ENCODE measurements at regions not wholly inside any gene's neighbourhood (a gene's known extent, or its start where the extent isn't known, plus 50 kb on each side); places are given as distances from the start of the nearest gene placed in this dataset.

DNA sequence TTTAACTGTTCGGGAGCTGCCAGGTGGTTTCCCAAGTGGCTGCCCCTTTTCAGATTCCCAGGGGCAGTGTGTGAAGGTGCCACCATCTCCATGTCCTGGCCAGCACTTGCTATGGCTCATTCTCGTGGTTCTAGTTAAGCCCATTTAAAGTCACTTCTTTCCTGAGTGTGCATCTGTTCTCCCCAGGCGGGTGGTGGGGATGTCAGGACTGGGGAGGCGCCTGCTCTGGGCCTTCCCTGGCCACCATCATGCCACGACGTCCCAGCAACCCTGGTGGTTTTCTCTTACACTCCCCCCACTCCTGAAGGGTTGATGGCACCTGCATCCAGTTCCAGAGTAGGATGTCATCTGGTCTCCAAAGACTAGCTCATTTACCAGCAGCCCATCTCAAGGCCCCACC is 56.8 kb upstream of the TAMM41 start:
- intact Hi-C loops (cut with DNase I) = no loop called here

DNA sequence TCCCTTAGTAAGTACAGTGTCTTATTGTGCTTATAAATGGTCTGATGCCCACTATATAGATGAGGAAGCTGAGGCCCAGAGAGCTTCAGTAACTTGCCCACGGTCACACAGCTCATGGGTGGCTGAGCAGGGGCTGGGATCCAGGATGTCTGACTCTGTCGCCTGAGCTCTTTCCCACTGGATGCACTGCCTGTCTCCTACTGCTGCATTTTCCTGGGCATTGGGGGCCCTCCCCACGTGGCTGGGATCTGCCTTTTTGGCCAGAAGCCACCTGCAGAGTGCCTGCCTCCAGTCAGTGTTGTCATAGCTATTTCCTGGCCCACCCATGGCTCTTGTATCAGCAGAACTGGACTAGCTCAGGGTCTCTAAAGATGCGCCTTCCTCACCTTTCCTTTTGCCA is 57.5 kb upstream of the TAMM41 start:
- Histone ChIP-seq H3K27ac (no peak overlapping the region), H3K27me3 (no peaks in the 10 kb centered on the region), H3K9me3 (no peaks in the 10 kb centered on the region), H3K9ac (ENCODE audit: low read depth in 2 of 2, low read length in 2 of 2) (no peak overlapping the region), H3K4me3 (no peak overlapping the region), H3K4me1 (no peaks in the 10 kb centered on the region), H3K36me3 (no peaks in the 10 kb centered on the region)
- no peak for DNase-seq
- TF ChIP-seq CTCF (IDR thresholded peaks at IDR 0.05) = no peak
- intact Hi-C loops (cut with DNase I) = no loop called here

More for the DNA sequence above, 56.8 kb upstream of the TAMM41 start:
- DNase-seq = no peak
- Histone ChIP-seq H3K27ac (no peak overlapping the region), H3K9ac (ENCODE audit: low read depth in 2 of 2, low read length in 2 of 2) (no peak overlapping the region), H3K4me1 (no peaks in the 10 kb centered on the region), H3K9me3 (no peaks in the 10 kb centered on the region), H3K27me3 (no peaks in the 10 kb centered on the region), H3K4me3 (no peak overlapping the region), H3K36me3 (no peaks in the 10 kb centered on the region)
- TF ChIP-seq CTCF (IDR thresholded peaks at IDR 0.05) = no peak

DNA sequence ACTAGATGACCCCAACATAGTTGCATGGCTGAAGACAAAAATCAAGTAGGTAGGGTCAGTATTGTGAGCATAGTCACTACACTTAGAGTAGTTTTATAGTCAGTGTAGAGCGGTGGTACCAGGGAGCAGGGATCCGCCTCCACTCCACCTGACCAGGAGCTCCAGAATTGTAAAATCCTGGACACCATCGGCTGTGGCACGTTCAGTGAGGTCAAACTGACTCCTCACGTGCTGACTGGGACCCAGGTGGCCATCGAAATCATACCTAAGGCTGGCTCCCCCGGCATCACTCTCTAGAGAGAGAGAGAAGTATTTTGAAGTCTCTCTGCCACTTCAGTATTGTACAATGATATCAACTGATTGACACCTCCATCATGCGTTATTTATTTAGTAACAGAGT is 59.7 kb upstream of the TAMM41 start:
- Histone ChIP-seq H3K36me3 (no peaks in the 10 kb centered on the region), H3K27ac (no peak overlapping the region), H3K9ac (ENCODE audit: low read depth in 2 of 2, low read length in 2 of 2) (no peak overlapping the region), H3K9me3 (no peaks in the 10 kb centered on the region), H3K4me3 (no peak overlapping the region), H3K4me1 (no peaks in the 10 kb centered on the region), H3K27me3 (no peaks in the 10 kb centered on the region)
- intact Hi-C loops (cut with DNase I) = no loop called here
- no peak for TF ChIP-seq CTCF (IDR thresholded peaks at IDR 0.05)
- no peak for DNase-seq

DNA sequence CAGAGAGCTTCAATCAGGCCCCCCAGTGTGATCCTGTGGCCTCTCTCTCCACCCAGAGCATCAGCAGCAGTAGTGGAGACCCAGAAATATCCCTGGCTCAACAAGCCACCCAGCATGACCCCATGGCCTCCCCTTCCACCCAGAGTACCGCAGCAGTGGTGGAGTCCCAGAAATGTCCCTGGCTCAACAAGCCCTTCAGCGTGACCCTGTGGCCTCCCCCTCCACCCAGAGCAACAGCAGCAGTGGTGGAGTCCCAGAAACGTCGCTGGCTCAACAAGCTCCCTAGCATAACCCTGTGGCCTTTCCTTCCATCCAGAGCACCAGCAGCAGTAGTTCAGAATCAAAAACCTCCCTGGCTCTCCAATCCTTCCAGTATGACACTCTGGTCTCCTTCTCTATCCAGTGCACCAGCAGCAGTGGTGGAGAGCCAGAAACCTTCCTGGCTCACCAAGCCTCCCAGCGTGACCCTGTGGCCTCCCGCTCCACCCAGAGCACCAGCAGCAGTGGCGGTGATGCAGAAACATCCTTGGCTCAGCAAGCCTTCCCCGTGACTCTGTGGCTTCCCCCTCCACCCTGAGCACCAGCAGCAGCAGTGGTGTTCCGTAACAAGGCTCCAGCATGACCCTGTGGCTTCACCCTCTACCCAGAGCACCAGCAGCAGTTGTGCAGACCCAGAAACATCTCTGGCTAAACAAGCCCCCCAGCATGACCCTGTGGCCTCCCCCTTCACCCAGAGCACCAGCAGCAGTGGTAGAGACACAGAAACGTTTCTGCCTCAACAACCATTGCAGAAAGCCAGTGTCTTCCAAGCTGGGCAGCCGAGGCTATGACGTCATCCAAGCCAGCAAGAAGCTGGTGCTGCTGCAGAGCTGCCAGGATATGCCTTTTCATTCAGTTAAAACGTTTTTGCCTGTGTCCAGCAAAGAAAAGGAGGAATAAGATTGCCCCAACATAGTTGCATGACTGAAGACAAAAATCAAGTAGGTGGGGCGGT is 61.3 kb upstream of the TAMM41 start:
- no peak for TF ChIP-seq CTCF (IDR thresholded peaks at IDR 0.05)
- Histone ChIP-seq H3K4me1 (no peaks in the 10 kb centered on the region), H3K9ac (ENCODE audit: low read depth in 2 of 2, low read length in 2 of 2) (no peak overlapping the region), H3K9me3 (no peaks in the 10 kb centered on the region), H3K4me3 (no peak overlapping the region), H3K27ac (no peak overlapping the region), H3K27me3 (no peaks in the 10 kb centered on the region), H3K36me3 (no peaks in the 10 kb centered on the region)
- intact Hi-C loops (cut with DNase I) = no loop called here
- no peak for DNase-seq

DNA sequence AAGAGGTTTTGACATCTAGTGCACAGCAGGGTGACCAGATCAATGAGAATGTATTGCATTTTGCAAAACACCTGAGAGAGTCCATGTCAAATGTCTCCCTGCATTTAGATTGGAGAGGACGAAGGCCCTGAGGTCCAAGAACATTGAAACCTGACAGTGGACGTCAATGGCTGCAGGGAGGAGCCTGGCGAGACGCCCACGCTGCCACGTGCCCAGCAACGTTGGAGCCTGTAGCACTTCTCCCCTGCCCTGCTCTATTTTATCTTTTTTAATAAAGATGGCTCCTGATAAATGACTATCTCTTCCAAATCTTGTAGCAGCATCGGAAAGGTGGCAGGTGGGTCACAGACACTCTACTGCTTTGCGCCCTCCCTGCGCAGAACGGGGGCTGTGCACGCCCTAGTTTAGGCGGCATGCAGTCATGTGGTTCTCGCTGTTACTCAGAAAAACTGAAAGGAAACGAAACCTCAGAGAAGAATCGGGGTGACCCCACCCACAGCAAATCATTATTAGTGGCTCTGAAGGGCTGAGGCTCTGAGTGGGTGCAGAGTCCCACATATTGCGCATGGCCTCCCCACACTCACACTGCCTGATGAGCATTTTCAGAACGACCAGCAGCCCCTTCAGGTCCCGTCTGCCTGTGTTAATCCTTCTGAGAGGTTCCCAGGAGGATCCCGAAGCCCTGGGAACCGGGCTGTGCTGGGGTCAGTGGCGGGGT is 62.5 kb upstream of the TAMM41 start:
- H3K4me3 ChIP-seq = no peak overlapping the region
- no peaks in the 10 kb centered on the region for H3K36me3 ChIP-seq
- intact Hi-C loops (cut with DNase I) = no loop called here
- H3K9ac ChIP-seq (ENCODE audit: low read depth in 2 of 2, low read length in 2 of 2) = no peak overlapping the region
- no peak for DNase-seq
- H3K27me3 ChIP-seq = no peaks in the 10 kb centered on the region
- no peaks in the 10 kb centered on the region for H3K9me3 ChIP-seq
- H3K4me1 ChIP-seq = no peaks in the 10 kb centered on the region
- no peak overlapping the region for H3K27ac ChIP-seq
- TF ChIP-seq CTCF (IDR thresholded peaks at IDR 0.05) = no peak
